ENCODE measurements at regions not wholly inside any gene's neighbourhood (a gene's known extent, or its start where the extent isn't known, plus 50 kb on each side); places are given as distances from the start of the nearest gene placed in this dataset.

GRCh38 chr14:38838979-38839323, 264.1 kb downstream of the SEC23A start:
- TF ChIP-seq, protein P1, sequence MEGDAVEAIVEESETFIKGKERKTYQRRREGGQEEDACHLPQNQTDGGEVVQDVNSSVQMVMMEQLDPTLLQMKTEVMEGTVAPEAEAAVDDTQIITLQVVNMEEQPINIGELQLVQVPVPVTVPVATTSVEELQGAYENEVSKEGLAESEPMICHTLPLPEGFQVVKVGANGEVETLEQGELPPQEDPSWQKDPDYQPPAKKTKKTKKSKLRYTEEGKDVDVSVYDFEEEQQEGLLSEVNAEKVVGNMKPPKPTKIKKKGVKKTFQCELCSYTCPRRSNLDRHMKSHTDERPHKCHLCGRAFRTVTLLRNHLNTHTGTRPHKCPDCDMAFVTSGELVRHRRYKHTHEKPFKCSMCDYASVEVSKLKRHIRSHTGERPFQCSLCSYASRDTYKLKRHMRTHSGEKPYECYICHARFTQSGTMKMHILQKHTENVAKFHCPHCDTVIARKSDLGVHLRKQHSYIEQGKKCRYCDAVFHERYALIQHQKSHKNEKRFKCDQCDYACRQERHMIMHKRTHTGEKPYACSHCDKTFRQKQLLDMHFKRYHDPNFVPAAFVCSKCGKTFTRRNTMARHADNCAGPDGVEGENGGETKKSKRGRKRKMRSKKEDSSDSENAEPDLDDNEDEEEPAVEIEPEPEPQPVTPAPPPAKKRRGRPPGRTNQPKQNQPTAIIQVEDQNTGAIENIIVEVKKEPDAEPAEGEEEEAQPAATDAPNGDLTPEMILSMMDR (IDR thresholded peaks at IDR 0.05; ENCODE audit: low read depth, low read length) = no peak

GRCh38 chr14:38838049-38838978, 264.7 kb downstream of the SEC23A start:
- no peak for DNase-seq (ENCODE audit: low read depth, low spot score)
- no peak overlapping the region for H3K4me3 ChIP-seq (ENCODE audit: low read depth, low read length)
- TF ChIP-seq, protein P1 (IDR thresholded peaks at IDR 0.05; ENCODE audit: low read depth, low read length) = no peak
- in situ Hi-C loops (cut with HindIII; ENCODE audit: low sequenced_read_pairs) = no loop called here

More at GRCh38 chr14:38838979-38839323, 264.1 kb downstream of the SEC23A start:
- no peak for DNase-seq (ENCODE audit: low read depth, low spot score)
- no peak overlapping the region for H3K4me3 ChIP-seq (ENCODE audit: low read depth, low read length)
- in situ Hi-C loops (cut with HindIII; ENCODE audit: low sequenced_read_pairs) = no loop called here

- TF ChIP-seq, protein P1 (IDR thresholded peaks at IDR 0.05; ENCODE audit: low read depth, low read length) = no peak
- no peak overlapping the region for H3K4me3 ChIP-seq (ENCODE audit: low read depth, low read length)
- in situ Hi-C loops (cut with HindIII; ENCODE audit: low sequenced_read_pairs) = no loop called here
- DNase-seq (ENCODE audit: low read depth, low spot score) = no peak
These were observed 265.5 kb downstream of the SEC23A start for GRCh38 chr14:38837343-38838048.

DNA sequence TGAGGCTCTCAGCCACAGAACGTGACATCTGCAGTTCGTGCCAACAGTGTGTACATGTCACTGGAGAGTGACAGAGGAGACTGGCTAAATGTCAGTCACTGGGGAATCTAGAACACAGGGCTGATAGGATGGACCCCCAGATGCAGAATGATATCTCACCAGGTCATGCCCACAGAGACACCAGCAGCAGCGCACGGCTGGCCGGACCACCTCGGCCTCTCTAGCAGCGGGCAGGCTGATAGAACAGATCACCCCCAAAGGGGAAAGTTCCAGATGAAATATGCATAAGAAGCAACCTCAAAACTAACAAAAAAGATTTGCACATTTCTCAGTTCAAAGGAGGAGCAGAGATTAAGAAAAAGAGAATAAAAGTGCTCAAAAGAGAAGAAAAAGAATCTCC, 266.5 kb downstream of the SEC23A start:
- in situ Hi-C loops (cut with HindIII; ENCODE audit: low sequenced_read_pairs) = no loop called here
- no peak for DNase-seq (ENCODE audit: low read depth, low spot score)
- H3K4me3 ChIP-seq (ENCODE audit: low read depth, low read length) = no peak overlapping the region
- TF ChIP-seq, protein P1 (IDR thresholded peaks at IDR 0.05; ENCODE audit: low read depth, low read length) = no peak

GRCh38 chr14:38835874-38836273, 267.2 kb downstream of the SEC23A start:
- in situ Hi-C loops (cut with HindIII; ENCODE audit: low sequenced_read_pairs) = no loop called here
- TF ChIP-seq, protein P1 (IDR thresholded peaks at IDR 0.05; ENCODE audit: low read depth, low read length) = no peak
- no peak overlapping the region for H3K4me3 ChIP-seq (ENCODE audit: low read depth, low read length)
- no peak for DNase-seq (ENCODE audit: low read depth, low spot score)

- in situ Hi-C loops (cut with HindIII; ENCODE audit: low sequenced_read_pairs) = no loop called here
- no peak for DNase-seq (ENCODE audit: low read depth, low spot score)
These were observed 274.7 kb downstream of the SEC23A start for GRCh38 chr14:38828183-38828827.

More at GRCh38 chr14:38828183-38828827, 274.7 kb downstream of the SEC23A start:
- H3K4me3 ChIP-seq (ENCODE audit: low read depth, low read length) = no peak overlapping the region
- TF ChIP-seq, protein P1 (IDR thresholded peaks at IDR 0.05; ENCODE audit: low read depth, low read length) = no peak
